Ovary (tissue), 3 donors: ENCODE measurements at regions not wholly inside any gene's neighbourhood (a gene's known extent, or its start where the extent isn't known, plus 50 kb on each side); places are given as distances from the start of the nearest gene placed in this dataset.

Experiments
- CTCF ChIP-seq, 3 donors: fragments of 450-650 bp in 2 of 3; fragments of 200-600 bp in 1 of 3; IDR thresholded peaks; one replicate each; pipeline versions ENCODE4 v1.5.1 to v1.8.0; 2016 to 2022; ENCODE audit warnings: antibody characterized with exemption in 3 of 3, mild to moderate bottlenecking in 1 of 3
- EP300 ChIP-seq: sonication (generic); formaldehyde crosslinking; IDR thresholded peaks from one replicate; pipeline ENCODE4 v1.6.1; 2017; ENCODE audit warnings: antibody characterized with exemption
- POLR2A ChIP-seq: fragments of 450-650 bp; IDR thresholded peaks from one replicate; pipeline ENCODE4 v1.6.1; 2017; ENCODE audit warnings: antibody characterized with exemption, mild to moderate bottlenecking, moderate library complexity
- donor health status: DM: no; HTN: no; CAD: no.

GRCh38 chr21:36628761-36629460 is 70.0 kb upstream of the SIM2 start:
- TF ChIP-seq CTCF (IDR thresholded peaks at IDR 0.05) (no peak), POLR2A (no peak), EP300 (no peak)
